ENCODE measurements at regions not wholly inside any gene's neighbourhood (a gene's known extent, or its start where the extent isn't known, plus 50 kb on each side); places are given as distances from the start of the nearest gene placed in this dataset.

DNA sequence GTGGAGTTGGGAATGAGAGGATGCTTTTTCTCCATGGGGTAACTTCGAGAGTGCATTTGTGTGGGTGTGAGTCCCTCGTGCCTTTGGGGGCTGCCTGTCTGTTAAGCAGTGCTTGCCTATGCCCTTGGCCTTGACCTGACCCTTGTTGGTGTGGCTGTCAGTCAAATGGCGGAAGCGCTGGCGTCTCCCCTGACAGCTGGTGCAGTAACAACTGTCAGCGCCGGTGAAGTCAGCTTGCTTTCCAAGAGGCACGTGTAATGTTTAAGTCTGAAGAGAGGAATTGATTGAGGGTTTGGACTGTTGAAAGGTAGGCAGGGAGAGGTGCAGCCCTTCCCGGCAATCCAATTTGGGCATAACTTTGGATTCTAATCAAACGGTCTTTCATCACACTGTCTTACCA is 211.3 kb downstream of the AACS start:
- no peak for DNase-seq

DNA sequence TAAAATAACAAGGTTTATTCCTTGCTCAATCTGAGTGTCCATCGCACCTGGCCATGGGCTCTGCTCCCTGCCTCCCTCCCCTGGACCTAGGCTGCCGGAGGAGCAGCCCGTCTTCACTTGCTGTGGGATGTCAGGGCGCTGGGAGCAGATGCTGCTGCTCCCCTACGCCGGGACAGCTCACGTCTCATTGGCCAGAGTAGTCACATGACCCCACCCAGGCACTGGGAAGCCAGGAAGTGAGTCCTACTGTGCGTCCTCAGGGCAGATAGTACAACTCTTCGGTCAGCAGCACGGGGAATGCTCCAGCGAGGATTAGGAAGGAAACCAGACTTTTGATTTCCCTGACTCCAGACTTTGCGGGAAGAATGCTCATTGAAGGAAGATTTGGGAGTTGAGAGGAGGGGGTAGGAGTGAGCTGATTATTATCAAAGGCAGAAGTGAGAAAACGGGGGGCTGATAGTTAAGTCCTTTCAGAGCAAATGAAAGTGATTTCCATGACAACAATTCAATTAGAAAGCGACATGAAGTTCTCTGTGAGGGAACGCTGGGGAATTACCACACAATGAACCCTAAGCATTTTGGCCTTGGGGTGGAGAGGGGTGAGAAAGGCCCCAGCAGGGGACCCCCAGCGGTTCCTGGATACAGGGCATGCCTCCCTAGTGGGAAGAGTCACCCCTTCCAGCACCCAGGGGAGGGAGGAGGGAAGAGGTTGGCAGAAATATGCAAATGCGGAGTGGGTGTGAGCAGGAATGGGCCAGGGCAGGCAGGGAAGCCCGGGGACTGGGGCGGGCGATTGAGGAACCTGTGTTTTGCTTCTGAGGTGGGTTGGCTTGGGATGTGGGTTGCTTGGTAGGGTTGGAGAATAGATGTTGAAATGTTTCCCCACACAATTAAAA is 215.5 kb downstream of the AACS start:
- no peak for DNase-seq

DNA sequence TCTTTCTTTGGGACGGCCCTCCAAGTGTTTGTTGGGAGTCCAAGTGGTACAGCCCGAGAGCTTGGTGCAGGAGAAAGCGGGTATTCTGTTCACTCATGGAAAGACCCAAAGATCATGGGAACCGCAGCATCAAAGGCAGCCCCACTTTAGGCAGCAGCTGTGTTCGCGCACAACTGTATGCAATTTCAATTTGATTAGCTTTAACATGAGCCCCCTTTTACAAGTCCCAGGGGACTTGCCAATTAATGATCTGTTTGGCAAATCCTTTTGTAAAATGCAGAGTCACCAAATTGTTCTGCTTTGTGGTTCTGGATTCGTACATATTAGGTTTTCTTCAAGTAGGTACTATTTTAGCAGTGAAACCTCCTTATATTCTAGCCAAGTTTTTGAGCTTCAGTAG is 217.7 kb downstream of the AACS start:
- DNase-seq = no peak

DNA sequence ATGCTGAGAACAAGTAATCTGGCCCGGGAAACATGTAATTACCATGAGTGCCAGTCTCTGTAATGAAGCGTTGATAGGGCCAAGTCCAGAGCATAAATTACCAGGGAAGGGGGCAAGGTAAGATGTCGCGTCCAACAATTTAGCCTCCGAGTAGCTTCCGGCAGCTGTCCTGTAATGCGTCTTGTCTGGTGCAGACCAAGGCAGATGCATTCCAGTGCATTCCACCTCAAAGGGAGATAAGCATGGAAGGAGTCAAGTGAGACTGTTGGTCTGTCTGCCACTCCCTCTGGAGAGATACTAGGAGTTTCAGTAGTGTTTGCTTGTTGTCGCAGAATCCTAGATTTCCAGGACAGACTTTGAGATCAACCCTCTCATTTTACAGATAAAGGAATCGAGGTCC is 218.3 kb downstream of the AACS start:
- no peak for DNase-seq

DNA sequence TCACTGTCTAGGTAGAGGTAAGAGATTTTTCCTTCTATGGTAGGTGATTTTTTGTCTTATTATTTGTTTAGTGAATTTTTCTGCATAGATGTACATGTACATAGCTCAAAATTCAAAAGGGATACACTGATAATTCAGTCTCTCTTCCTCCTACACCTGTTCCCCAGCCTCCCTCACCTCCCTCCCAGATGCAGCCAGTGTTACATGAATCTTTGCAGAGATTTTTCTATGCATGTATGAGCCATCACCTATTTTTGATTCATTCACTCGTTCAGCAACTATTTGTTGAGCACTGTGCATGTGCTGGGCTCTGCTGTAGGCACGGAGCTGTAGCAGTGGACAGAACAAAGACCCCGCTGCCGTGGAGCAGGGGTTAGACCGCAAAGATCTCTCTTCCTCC is 218.9 kb downstream of the AACS start:
- no peak for DNase-seq

DNA sequence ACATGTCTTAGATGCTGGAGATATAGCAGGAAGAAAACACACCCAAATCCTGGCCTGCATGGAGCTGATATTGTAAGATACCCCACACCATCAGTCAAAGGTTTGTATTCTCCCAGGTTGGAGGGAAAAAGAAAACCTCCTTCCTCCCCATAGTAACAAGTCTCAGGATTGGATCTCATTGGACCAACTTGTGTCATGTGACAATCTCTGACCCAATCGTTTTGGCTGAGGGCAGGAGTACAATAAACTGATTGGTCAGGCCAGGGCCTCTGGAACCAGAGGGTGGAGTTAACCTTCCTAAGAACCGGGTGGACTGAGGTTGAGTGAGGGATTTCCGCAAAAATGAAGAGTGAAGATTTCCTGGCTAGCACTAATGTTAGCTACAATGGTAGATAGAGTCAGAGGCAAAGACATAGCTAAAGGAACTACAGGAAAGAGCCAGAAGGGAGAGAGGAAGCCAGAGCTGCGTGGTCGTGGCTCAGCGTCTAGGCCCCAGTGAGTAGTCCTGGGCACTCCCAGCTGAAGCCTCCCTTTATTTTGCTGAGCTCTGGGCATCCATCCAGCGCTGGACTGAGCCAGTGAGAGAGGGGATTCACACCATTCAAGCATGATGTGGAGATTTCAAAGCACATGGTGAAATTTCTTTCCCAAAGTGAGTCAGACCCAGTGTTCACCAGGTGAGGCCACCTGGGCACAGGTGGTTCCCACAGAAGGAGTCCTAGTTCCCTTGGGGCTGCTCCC is 219.9 kb downstream of the AACS start:
- DNase-seq = no peak

DNA sequence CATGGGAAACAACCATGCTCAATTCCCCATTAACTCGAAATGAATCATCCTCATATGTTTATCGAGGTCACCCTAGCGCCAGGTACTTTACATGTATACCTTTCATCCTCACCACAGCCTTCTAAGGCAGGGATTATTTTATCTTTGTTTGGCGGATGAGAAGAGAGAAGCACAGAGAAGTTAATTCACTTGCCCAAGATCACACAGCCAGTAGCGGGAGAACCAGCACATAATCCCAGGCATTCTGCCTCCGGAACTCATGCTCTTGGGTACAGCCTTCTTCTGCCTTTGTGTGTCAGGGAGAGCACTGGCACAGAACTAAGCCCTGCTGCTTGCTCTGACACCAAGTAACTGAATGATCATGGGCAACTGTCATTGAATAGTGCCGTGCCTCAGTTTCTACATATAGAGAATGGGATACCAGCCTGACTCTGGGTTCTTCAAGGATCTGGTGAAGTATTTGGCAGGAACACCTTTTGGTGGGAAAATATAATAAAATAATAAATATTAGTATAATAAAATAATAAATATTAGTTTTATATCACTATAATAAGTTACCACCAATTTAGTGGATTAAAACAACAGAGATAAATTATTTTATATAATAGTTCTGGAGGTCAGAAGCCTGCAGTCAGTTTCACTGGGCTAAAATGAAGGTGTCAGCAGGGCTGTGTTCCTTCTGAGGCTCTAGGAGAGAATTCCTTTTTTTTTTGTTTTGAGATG is 220.9 kb downstream of the AACS start:
- DNase-seq = no peak

DNA sequence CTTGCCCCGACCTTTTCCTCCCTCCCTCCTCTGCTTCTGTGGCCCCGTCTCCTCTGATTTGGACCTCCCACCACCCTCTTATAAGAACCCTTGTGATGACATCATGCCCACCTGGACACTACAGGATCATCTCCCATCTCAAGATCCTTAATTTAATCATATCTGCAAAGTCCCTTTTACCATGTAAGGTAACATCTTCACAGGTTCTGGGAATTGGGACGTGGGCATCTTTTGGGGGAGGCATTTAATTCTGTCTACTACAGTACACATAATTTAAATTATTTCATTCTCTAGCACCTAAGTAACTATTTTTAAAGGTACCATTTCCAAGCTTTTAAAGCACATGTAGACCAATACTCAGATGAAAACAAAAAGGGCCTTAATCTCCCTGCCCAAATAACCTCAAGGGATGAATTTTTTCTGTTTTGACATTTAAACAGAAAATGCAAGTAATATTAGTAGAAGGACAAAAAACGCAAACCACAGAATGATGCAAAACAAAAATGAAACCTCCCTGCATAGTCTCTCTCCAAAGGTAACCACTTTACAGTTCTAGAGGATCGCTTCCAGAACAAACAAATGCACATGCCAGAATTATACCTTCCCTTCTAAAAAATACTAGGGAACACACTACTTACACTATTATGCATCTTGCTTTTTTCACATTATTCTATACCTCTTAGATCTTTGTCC is 222.1 kb downstream of the AACS start:
- DNase-seq = no peak

DNA sequence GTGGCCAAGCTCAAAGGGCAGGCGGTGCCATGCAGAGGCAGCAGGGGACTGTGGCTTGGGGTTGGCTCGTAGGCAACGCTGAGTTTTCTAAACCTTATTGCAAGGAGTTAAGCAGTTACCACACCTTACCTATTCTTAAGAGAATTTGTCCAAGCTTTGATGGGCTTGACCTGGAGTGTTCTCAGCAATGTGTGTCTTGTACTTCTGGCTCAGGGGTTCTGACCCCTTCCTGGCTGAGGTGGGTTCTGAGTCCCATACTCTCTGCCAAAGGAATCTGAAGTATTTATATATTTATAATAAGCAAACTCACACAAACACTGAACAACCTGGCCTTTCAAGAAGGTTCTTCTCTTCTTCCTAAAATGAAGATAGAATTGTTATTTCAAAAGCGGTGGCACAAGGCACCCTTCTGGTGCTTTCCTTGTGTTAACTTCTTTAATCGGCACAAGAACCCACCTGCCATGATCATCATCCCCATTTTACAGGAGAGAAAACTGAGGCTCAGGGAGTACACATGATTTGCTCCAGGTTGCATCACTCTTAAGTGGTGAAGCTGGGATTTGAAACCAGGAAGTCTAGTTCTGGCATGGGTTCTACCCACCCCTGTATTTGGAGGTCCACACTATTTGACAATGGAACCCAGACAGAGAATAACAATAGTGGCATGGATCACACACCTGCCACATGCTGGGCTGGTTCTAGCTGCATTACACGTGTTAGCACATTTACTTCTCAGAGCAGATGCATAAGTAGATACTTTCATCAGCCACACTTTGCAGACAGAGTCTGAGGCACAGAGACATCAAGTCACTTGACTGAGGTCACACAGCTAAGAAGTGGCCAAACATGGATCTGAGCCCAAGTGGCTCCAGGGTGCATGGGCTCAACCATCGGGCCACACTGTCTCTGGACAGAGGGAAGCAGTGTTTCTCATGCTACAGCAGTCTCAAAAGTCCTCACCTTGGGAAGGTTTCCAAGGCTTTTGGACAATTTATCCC is 224.0 kb downstream of the AACS start:
- no peak for DNase-seq

DNA sequence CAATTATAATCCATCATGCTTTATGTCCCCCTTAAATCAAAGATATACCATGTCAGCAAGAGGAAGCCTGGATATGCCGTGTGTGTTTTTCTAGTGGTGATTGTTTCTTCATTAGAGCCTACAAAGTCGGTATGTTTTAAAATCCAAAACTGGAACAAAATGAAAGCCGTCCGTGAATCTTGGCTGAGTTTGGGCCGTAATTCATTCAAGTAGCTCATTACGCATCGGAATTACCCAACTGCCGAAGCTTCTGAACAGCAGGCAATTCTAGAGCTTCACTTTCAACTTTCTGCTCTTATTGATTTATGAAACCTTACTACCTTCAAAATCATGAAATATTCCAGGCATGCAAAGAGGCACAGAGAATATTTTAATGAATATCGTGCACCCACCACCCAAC is 224.7 kb downstream of the AACS start:
- no peak for DNase-seq

DNA sequence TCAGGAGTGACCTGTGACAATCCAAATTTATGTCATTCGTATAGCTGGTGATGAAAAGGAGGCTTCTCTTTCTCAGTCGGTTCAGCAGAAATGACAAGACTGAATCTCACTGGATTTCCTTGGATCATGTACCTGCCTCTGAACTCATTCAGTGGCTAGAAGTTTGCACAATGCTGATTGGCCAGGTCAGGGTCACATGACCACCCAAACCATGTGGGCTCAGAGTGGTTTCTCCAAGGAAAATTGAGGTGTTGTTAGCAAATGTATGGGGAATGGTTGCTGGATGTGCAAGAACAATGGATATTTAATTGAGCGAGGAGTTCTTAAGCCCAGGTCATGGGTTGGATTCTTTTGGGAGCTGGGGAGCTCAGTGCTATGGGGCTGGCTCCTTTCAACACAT is 227.5 kb downstream of the AACS start:
- no peak for DNase-seq

DNA sequence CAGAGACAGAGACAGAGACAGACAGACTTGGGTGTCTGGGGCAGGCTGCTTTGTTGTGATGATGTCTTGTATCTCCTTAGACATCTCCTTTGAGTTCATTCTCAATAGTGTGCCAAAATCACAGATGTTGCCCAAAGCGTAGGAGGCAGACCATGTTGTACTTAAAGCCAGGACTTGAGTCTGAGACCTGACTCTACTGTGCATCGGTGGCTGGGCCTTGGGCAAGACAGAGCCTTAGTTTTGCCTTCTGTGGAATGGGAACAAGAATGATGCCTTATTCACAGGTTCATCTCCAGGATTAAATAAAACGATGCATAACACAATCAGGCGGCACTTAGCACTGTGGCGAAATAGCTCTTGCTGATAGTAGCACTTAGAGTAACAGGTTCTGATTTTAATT is 230.3 kb downstream of the AACS start:
- DNase-seq = no peak

DNA sequence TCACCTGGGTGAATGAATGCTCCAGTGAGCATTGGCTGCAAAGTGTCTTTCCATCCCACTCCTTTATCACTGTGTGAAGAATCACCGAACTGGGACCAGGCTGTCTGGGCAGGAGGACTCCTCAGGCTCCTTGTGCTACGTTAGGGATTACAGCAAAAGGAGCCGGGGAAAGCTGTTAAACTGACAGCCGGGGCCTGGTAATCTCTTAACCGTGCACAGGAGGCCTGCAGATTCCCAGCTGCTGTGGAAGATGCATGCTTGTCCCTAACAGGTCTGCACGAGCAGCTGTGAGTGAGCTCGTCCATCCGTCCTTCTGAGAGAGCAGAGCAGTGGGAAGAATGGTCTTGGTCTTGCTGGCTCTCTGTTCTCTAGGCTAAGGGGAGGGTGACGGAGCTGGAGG is 231.5 kb downstream of the AACS start:
- no peak for DNase-seq

DNA sequence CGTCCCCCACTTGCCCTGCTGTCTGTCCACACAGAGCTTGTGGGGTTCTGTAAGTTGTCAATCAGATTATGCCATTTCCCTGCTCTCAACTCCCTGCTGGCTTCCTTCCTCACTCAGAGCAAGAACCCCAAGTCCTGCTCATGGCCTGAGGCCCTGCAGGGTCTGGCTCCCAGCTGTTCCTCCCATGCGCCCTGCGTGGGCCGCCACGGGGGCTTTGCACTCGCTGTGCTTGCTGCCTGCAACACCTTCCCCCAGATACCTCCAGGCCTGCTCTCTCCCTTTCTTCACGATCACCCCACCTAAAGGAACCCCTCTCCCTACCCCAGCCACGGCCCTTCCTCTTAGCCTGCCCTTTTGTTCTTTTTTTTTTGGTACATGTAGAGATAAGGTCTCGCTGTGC is 234.6 kb downstream of the AACS start:
- DNase-seq = no peak

DNA sequence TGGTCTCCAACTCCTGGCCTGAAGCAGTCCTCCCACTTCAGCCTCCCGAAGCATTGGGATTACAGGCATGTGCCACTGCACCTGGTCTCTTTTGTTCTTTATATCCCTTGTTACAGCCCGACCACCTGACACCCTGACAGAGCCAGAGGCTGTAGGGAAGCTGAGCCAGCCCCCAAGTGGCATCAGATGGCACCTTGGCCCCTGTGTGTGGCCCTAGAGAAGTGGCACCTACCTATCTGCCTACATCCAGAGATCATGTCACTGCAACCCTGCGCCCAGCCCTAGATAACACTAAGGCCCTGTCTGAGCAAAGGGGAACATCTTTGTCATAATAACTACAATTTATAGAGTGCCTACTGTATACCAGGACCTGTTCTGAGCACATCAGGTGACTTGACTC is 235.0 kb downstream of the AACS start:
- no peak for DNase-seq

DNA sequence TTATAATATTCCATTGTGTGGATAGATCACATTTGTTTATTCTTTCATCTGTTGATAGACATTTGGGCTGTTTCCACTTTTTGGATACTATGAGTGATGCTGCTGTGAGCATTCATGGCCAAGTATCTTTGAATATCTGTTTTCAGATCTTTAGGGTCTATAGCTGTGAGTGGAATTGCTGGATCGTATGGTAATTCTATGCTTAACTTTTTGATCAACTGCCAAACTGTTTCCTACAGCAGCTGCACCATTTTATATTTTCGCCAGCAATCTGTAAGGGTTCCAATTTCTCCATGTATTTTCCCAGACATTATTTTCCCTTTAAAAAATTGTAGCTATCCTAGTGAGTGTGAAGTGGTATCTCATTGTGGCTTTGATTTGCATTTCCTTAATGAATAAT is 238.1 kb downstream of the AACS start:
- no peak for DNase-seq

DNA sequence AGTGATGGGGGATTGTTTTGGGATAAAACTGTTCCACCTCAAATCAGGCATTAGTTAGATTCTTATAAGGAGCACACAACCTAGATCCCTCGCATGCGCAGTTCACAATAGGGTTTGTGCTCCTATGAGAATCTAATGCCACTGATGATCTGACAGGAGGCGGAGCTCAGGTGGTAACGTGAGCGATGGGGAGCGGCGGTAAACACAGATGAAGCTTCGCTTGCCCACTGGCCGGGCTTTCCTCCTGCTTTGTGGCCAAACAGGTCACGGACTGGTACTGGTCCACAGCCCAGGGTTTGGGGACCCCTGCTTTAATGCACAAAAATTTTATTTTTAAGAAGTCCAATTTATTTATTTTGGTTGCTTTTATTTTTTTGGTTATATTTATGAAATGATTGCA is 238.8 kb downstream of the AACS start:
- DNase-seq = no peak

DNA sequence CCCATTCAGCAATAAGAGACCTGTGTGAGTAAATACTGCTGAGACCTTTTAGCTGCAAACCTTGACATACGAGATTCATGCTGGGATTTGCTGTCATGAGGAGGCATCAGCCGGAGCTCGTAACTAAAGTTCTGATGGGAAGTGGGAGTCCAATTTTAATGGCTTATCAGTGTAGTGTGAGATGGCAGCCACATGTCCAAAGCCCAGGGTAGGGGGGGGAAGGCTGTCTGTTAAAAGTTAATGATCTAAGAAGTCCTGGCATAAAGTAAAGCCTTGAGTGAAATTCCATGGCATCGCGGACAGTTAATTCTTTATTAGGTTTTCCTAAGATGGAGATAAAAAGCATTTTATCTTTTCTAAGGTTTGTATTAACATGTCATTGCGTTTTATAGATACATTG is 240.0 kb downstream of the AACS start:
- no peak for DNase-seq

DNA sequence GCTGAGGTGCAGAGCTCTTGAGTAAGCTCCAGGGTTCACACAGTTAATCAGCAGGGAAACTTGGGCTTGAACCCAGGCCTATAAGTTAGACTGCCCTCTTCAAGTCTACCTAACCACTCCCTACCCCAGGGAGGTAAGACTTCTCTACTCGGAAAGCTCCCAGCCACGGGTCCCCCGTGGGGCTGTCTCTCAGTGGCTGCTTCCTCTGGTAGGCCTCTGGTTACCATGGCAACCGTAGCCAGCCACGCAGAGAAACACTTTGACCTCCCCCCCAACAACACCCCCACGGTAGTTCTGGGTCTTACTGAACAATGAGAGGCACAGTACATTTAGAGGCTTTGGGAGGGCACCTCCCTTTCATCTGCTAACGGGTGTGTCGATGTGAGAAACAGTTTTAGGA is 245.2 kb downstream of the AACS start:
- DNase-seq = no peak

DNA sequence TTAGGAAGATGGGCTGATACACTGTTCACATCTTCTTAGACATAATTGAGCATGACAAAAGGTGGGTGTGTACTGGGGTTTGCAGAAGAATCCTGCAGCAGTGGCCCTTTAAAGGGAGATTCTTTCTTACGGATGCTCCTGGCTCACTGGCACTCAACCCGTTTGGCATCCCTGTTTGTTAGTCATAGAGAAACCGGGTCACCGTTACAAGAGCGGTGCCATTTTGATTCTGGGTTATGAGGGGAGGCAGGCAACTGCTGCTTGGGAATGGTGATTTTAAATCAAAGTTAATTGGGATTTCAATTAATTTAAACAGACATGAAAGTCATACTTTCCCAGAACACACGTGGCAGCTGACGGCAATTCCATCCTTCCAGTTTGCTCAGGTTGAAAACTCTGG is 245.8 kb downstream of the AACS start:
- no peak for DNase-seq

DNA sequence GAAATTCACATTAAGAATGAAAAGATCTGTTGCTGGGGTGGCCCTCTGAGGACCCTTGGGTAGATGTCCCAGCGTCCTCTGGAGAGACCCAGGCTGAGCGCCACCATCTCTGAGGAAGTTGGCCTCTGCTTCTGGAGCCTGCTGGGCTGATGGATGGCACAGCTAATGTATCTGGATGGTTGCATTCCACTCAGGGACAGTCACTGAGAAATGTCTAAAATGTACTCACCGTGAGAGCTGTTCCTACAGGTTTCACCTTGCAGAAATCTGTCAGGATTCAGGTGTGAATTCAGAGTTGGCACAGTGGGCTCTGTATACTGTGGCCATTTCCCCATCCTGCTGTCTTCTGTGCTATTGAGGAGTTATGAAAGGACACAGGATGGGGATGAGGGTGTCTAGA is 247.2 kb downstream of the AACS start:
- no peak for DNase-seq
